Naive thymus-derived CD8-positive, alpha-beta T cell (primary cell): ENCODE measurements at regions not wholly inside any gene's neighbourhood (a gene's known extent, or its start where the extent isn't known, plus 50 kb on each side); places are given as distances from the start of the nearest gene placed in this dataset.

ENCODE experiments used
- ATAC-seq, 2 donors: fragments of 150-1000 bp; cut with Tn5 transposase in 1 of 2; sonication (Bioruptor Pico), chemical (Tn5 transposase) in 1 of 2; 1 replicate in 1 of 2; 2 replicates in 1 of 2; pipeline ENCODE4 v1.10.0; 2021; ENCODE audit warnings: mild to moderate bottlenecking in 2 of 2, moderate library complexity in 2 of 2
- POLR2A ChIA-PET: fragments of 350-600 bp; sonication (Branson Sonifier 250); formaldehyde crosslinking; loops from one replicate; lab custom pipeline; 2021; ENCODE audit warnings: antibody characterized with exemption; lab: Charles Lee
- DNase-seq, 10 donors: peaks; one replicate each; pipeline versions ENCODE4 v3.0.0 to v3.0.0-alpha.2; 2020 to 2022
- H3K27ac Mint-ChIP-seq, 10 donors: one replicate each; pipeline ENCODE4 v1.8.0; 2020 to 2022; ENCODE audit warnings: mild to moderate bottlenecking in 10 of 10, mixed read lengths in 10 of 10, moderate library complexity in 4 of 10, inconsistent platforms in 1 of 10
- H3K27me3 Mint-ChIP-seq, 5 donors: one replicate each; pipeline ENCODE4 v1.8.0; 2021 to 2022; ENCODE audit warnings: mixed read lengths in 5 of 5
- H3K36me3 Mint-ChIP-seq, 3 donors: one replicate each; pipeline ENCODE4 v1.8.0; 2020 to 2022; ENCODE audit warnings: mixed read lengths in 3 of 3, mild to moderate bottlenecking in 2 of 3, inconsistent platforms in 1 of 3
- H3K4me1 Mint-ChIP-seq, 4 donors: one replicate each; pipeline ENCODE4 v1.8.0; 2021 to 2022; ENCODE audit warnings: mixed read lengths in 4 of 4
- H3K4me3 Mint-ChIP-seq, 10 donors: one replicate each; pipeline ENCODE4 v1.8.0; 2020 to 2022; ENCODE audit warnings: mild to moderate bottlenecking in 10 of 10, mixed read lengths in 10 of 10, moderate library complexity in 6 of 10, inconsistent platforms in 1 of 10
- H3K9me3 Mint-ChIP-seq, 9 donors: one replicate each; pipeline ENCODE4 v1.8.0; 2020 to 2022; ENCODE audit warnings: mixed read lengths in 9 of 9, mild to moderate bottlenecking in 3 of 9, inconsistent platforms in 1 of 9, moderate library complexity in 1 of 9

DNA sequence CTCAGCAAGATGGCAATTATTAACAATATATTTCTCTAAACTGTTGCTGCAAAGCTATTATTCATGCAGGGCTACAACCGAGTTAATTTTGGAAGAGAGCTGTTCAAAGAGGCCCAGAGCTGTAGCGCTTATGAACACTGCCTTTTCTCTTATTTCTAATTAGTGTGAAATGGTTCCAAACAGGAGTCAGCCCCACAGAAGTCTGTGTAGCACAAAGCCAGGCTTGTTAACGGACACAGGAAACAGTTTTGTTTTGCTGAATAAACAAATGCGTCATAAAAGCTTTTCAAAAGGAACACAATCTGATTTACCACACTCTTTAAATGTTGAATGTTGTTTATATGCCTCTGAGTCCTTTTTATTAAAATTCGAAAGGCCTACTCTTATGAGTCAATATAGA lies 396.5 kb downstream of the ANXA1 start:
- Mint-ChIP-seq H3K4me1 (no peaks in the 10 kb centered on the region), H3K27me3 (no peaks in the 10 kb centered on the region), H3K27ac (no peak overlapping the region), H3K9me3 (peaks cover 0 to 14% (median 2%) of the 10 kb centered on the region in 9 donors), H3K36me3 (no peaks in the 10 kb centered on the region), H3K4me3 (no peak overlapping the region)
- POLR2A ChIA-PET = no interaction called here
- ATAC-seq = no peak
- no peak for DNase-seq

GRCh38 chr9:73549991-73550390 lies 398.3 kb downstream of the ANXA1 start:
- no peaks in the 10 kb centered on the region for H3K27me3 Mint-ChIP-seq
- DNase-seq (no peak), ATAC-seq (no peak)
- no peaks in the 10 kb centered on the region for H3K36me3 Mint-ChIP-seq
- POLR2A ChIA-PET = no interaction called here
- peaks cover 0 to 15% (median 2%) of the 10 kb centered on the region in 9 donors for H3K9me3 Mint-ChIP-seq
- no peaks in the 10 kb centered on the region for H3K4me1 Mint-ChIP-seq
- H3K27ac Mint-ChIP-seq = no peak overlapping the region
- no peak overlapping the region for H3K4me3 Mint-ChIP-seq

- POLR2A ChIA-PET = no interaction called here
- H3K27me3 Mint-ChIP-seq = no peaks in the 10 kb centered on the region
Measured at GRCh38 chr9:73553295-73553694, 401.6 kb downstream of the ANXA1 start.

GRCh38 chr9:73558471-73558870 lies 406.8 kb downstream of the ANXA1 start:
- POLR2A ChIA-PET = no interaction called here
- Mint-ChIP-seq H3K27ac (no peak overlapping the region), H3K9me3 (peaks cover 0 to 13% (median 1%) of the 10 kb centered on the region in 9 donors), H3K27me3 (peaks cover 0 to 2% (median 0%) of the 10 kb centered on the region in 5 donors), H3K36me3 (no peaks in the 10 kb centered on the region), H3K4me1 (no peaks in the 10 kb centered on the region), H3K4me3 (no peak overlapping the region)
- DNase-seq (no peak), ATAC-seq (no peak)

More at GRCh38 chr9:73553295-73553694, 401.6 kb downstream of the ANXA1 start:
- H3K9me3 Mint-ChIP-seq = peaks cover 0 to 12% (median 0%) of the 10 kb centered on the region in 9 donors
- no peaks in the 10 kb centered on the region for H3K36me3 Mint-ChIP-seq
- DNase-seq (no peak), ATAC-seq (no peak)
- H3K4me1 Mint-ChIP-seq = no peaks in the 10 kb centered on the region
- no peak overlapping the region for H3K4me3 Mint-ChIP-seq
- H3K27ac Mint-ChIP-seq = no peak overlapping the region

DNA sequence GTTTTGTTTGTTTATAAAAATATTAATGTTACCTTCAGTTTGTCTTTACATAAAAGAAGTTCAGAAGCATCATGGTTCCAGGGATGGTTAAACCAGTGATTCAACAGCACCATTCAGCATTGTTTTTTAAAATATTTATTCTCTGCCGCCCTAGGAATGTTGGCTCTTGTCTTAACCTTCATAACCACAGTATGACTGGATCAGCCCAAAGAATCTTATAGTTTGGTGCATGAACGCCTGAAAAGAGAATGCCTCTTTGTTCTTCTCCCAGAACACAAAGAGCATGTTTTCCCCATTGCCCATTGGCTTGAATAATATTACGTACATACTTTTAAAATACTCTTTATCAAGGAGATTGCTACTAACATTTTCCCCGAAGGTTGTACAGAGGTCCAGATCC lies 413.4 kb downstream of the ANXA1 start:
- ATAC-seq (no peak), DNase-seq (no peak)
- Mint-ChIP-seq H3K27ac (no peak overlapping the region), H3K4me3 (no peak overlapping the region), H3K27me3 (peaks cover 0 to 3% (median 0%) of the 10 kb centered on the region in 5 donors), H3K4me1 (no peaks in the 10 kb centered on the region), H3K9me3 (peaks cover 0 to 12% (median 2%) of the 10 kb centered on the region in 9 donors), H3K36me3 (no peaks in the 10 kb centered on the region)
- POLR2A ChIA-PET = no interaction called here

- Mint-ChIP-seq H3K4me3 (no peak overlapping the region), H3K27ac (no peak overlapping the region), H3K36me3 (no peaks in the 10 kb centered on the region), H3K4me1 (no peaks in the 10 kb centered on the region), H3K9me3 (peaks cover 0 to 12% (median 2%) of the 10 kb centered on the region in 9 donors), H3K27me3 (peaks cover 0 to 3% (median 0%) of the 10 kb centered on the region in 5 donors)
- DNase-seq (no peak), ATAC-seq (no peak)
- POLR2A ChIA-PET = no interaction called here
Measured at GRCh38 chr9:73565833-73566465, 414.3 kb downstream of the ANXA1 start.

DNA sequence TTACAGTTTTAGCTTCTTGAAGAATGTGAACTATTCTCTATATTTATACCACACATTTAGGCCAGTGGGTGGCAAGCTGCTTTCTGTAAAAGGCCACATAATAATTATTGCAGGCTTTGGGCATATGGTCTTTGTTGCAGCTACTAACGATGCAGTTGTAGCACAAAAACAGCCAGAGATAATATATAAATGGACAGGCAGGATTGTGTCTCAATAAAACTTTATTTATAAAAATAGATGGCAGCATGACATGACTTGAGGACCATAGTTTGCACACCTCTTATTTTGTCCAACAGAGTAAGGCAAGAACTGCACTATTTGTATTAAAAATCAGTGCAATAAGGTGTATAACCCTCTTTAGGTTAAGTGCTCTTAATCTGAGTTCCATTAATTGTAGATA lies 415.0 kb downstream of the ANXA1 start:
- H3K4me3 Mint-ChIP-seq = no peak overlapping the region
- no peak for ATAC-seq
- H3K4me1 Mint-ChIP-seq = no peaks in the 10 kb centered on the region
- no peak for DNase-seq
- no peak overlapping the region for H3K27ac Mint-ChIP-seq
- H3K36me3 Mint-ChIP-seq = no peaks in the 10 kb centered on the region
- POLR2A ChIA-PET = no interaction called here
- peaks cover 0 to 12% (median 2%) of the 10 kb centered on the region in 9 donors for H3K9me3 Mint-ChIP-seq
- peaks cover 0 to 2% (median 0%) of the 10 kb centered on the region in 5 donors for H3K27me3 Mint-ChIP-seq

DNA sequence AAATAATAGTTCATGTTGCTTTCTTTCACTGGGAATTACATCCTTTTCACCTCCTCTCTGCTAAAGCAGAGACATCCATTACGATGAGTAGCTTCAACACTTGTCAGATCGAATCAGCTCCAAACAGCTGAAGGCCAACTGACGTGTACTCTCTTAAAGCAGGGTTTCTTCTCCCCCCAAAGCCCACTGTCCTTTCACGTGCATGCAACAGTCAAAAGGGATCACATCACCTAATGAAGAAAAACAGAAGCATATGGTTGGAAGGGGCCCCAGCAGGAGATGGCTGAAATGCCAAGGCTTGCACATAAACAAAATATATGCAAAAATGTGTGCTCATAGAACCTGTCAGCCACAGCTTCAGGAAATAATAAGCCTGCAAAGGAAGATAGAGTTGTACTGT lies 421.6 kb downstream of the ANXA1 start:
- H3K27ac Mint-ChIP-seq = no peak overlapping the region
- H3K36me3 Mint-ChIP-seq = no peaks in the 10 kb centered on the region
- POLR2A ChIA-PET = no interaction called here
- H3K27me3 Mint-ChIP-seq = no peaks in the 10 kb centered on the region
- no peaks in the 10 kb centered on the region for H3K4me1 Mint-ChIP-seq
- peaks cover 0 to 9% (median 0%) of the 10 kb centered on the region in 9 donors for H3K9me3 Mint-ChIP-seq
- H3K4me3 Mint-ChIP-seq = no peak overlapping the region
- ATAC-seq (no peak), DNase-seq (no peak)

GRCh38 chr9:73575101-73576060 lies 423.7 kb downstream of the ANXA1 start:
- H3K27me3 Mint-ChIP-seq = no peaks in the 10 kb centered on the region
- DNase-seq (no peak), ATAC-seq (no peak)
- no peak overlapping the region for H3K27ac Mint-ChIP-seq
- POLR2A ChIA-PET = no interaction called here
- H3K4me1 Mint-ChIP-seq = no peaks in the 10 kb centered on the region
- H3K36me3 Mint-ChIP-seq = no peaks in the 10 kb centered on the region
- H3K4me3 Mint-ChIP-seq = no peak overlapping the region
- peaks cover 0 to 9% (median 0%) of the 10 kb centered on the region in 9 donors for H3K9me3 Mint-ChIP-seq

- Mint-ChIP-seq H3K9me3 (peaks cover 0 to 2% (median 0%) of the 10 kb centered on the region in 9 donors), H3K4me3 (no peak overlapping the region), H3K27me3 (no peaks in the 10 kb centered on the region), H3K27ac (no peak overlapping the region), H3K36me3 (no peaks in the 10 kb centered on the region), H3K4me1 (no peaks in the 10 kb centered on the region)
- no peak for ATAC-seq
- POLR2A ChIA-PET = no interaction called here
- DNase-seq = no peak
Measured at GRCh38 chr9:73577848-73578247, 426.2 kb downstream of the ANXA1 start.

GRCh38 chr9:73579823-73580222 lies 428.2 kb downstream of the ANXA1 start:
- POLR2A ChIA-PET = no interaction called here
- DNase-seq (no peak), ATAC-seq (no peak)
- Mint-ChIP-seq H3K36me3 (no peaks in the 10 kb centered on the region), H3K27ac (no peak overlapping the region), H3K4me3 (no peak overlapping the region), H3K4me1 (no peaks in the 10 kb centered on the region), H3K9me3 (peaks cover 0 to 3% (median 0%) of the 10 kb centered on the region in 9 donors), H3K27me3 (no peaks in the 10 kb centered on the region)

DNA sequence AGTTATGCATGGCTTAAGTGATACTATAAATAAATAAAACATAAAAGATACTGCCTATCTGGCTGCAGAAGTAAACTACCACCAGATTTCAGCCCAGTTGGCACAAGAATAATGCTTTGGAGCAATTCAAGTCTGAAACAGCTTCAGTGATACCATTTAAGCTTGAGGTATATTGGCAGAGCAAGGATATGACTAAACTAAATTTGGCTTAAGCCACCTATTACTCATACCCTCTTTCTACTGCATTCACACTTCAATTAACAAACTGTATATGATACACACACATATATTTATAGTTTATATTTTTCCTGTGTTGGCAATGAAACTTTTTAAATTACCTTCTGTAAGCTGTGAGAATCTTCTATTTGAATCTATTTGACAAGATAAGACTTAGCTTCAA lies 431.9 kb downstream of the ANXA1 start:
- Mint-ChIP-seq H3K27ac (no peak overlapping the region), H3K4me3 (no peak overlapping the region), H3K36me3 (no peaks in the 10 kb centered on the region), H3K9me3 (peaks cover 0 to 3% (median 0%) of the 10 kb centered on the region in 9 donors), H3K27me3 (no peaks in the 10 kb centered on the region), H3K4me1 (no peaks in the 10 kb centered on the region)
- POLR2A ChIA-PET = no interaction called here
- DNase-seq (no peak), ATAC-seq (no peak)

GRCh38 chr9:73595036-73595545 lies 443.4 kb downstream of the ANXA1 start:
- no peak for DNase-seq
- no peak overlapping the region for H3K4me3 Mint-ChIP-seq

More at GRCh38 chr9:73595036-73595545, 443.4 kb downstream of the ANXA1 start:
- Mint-ChIP-seq H3K4me1 (no peaks in the 10 kb centered on the region), H3K27ac (no peak overlapping the region), H3K9me3 (peaks cover 0 to 16% (median 1%) of the 10 kb centered on the region in 9 donors), H3K27me3 (no peaks in the 10 kb centered on the region), H3K36me3 (no peaks in the 10 kb centered on the region)
- ATAC-seq = no peak
- POLR2A ChIA-PET = no interaction called here
